NT2/D1 (cell line): ENCODE measurements at regions not wholly inside any gene's neighbourhood (a gene's known extent, or its start where the extent isn't known, plus 50 kb on each side); places are given as distances from the start of the nearest gene placed in this dataset.

Experiments
- DNase-seq: peaks from one replicate; pipeline ENCODE4 v3.0.0-alpha.2; 2011; ENCODE audit warnings: low read depth, low spot score
- H3K27me3 ChIP-seq: 2 replicates; pipeline ENCODE4 v1.6.0; 2011; ENCODE audit warnings: mild to moderate bottlenecking; ENCODE audit not compliant: insufficient read length, insufficient read depth
- H3K36me3 ChIP-seq: 2 replicates; pipeline ENCODE4 v1.6.1; 2011; ENCODE audit warnings: mild to moderate bottlenecking, low read length, mixed read lengths; ENCODE audit not compliant: insufficient read depth, insufficient read length
- H3K4me1 ChIP-seq: 2 replicates; pipeline ENCODE4 v1.5.1; 2011; ENCODE audit not compliant: insufficient read depth, insufficient read length
- H3K4me3 ChIP-seq: 2 replicates; pipeline ENCODE4 v1.5.1; 2011; ENCODE audit warnings: low read depth; ENCODE audit not compliant: insufficient read length
- H3K9ac ChIP-seq: 2 replicates; pipeline ENCODE4 v1.6.0; 2011; ENCODE audit warnings: low read depth; ENCODE audit not compliant: insufficient read length
- H3K9me3 ChIP-seq: 2 replicates; pipeline ENCODE4 v1.5.1; 2011; ENCODE audit warnings: mild to moderate bottlenecking, low read length; ENCODE audit not compliant: insufficient read depth
- SUZ12 ChIP-seq: IDR thresholded peaks from 2 replicates; pipeline ENCODE4 v1.6.1; 2011; ENCODE audit not compliant: insufficient read length, insufficient read depth; ENCODE audit errors: extremely low read depth
- YY1 ChIP-seq: IDR thresholded peaks from 2 replicates; pipeline ENCODE4 v1.6.1; 2011; ENCODE audit not compliant: insufficient read length, insufficient read depth
- ZNF274 ChIP-seq: IDR thresholded peaks from 2 replicates; pipeline ENCODE4 v1.6.1; 2011; ENCODE audit warnings: mild to moderate bottlenecking, low read depth, low read length

GRCh38 chr10:30755441-30755953 is 125.9 kb upstream of the LYZL2 start:
- no peaks in the 10 kb centered on the region for H3K36me3 ChIP-seq
- no peaks in the 10 kb centered on the region for H3K9me3 ChIP-seq
- H3K27me3 ChIP-seq: no peaks in the 10 kb centered on the region
- no peaks in the 10 kb centered on the region for H3K4me1 ChIP-seq
- no peak for TF ChIP-seq SUZ12
- no peak for TF ChIP-seq YY1
- no peak for TF ChIP-seq ZNF274
- no peak overlapping the region for H3K4me3 ChIP-seq
- no peak overlapping the region for H3K9ac ChIP-seq
- DNase-seq: no peak

- Histone ChIP-seq H3K9me3 (no peaks in the 10 kb centered on the region), H3K9ac (no peak overlapping the region), H3K27me3 (no peaks in the 10 kb centered on the region), H3K4me1 (no peaks in the 10 kb centered on the region), H3K36me3 (no peaks in the 10 kb centered on the region), H3K4me3 (no peak overlapping the region)
- TF ChIP-seq ZNF274 (no peak), YY1 (no peak), SUZ12 (no peak)
- no peak for DNase-seq
Observed at GRCh38 chr10:30752481-30752881, 122.9 kb upstream of the LYZL2 start.

DNA sequence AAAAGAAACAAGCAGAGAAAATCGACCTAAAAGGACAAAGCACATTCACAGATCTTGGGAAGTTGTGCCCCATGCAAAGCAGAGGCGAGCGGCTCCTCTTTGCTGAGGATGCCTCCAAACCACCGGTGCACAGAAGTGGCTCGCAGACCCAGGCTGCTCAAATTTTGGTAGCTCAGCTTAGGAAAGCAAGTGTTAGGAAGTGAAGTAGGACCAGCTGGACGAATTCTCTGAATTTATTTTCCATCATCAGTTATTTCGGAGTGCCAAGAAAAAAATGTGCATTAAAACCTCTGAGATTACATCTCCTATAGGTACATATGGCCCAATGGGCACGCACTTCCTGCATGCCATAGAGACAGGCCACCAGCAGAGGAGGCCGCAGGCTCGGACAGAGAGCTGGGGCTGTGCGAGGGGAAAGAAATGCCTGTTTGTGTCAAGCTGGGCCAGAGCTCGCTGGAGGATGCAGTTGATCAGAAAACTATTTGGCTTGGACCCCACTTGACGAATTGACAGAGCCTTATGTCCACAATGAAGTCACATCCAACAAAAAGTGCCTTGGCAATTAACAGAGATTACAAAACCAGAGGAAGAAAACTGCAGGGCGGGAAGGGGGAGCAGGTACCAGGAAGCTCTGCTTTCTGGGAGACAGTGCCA is 122.3 kb upstream of the LYZL2 start:
- H3K27me3 ChIP-seq: no peaks in the 10 kb centered on the region
- H3K9me3 ChIP-seq: no peaks in the 10 kb centered on the region
- H3K9ac ChIP-seq: no peak overlapping the region
- DNase-seq: no peak
- no peaks in the 10 kb centered on the region for H3K4me1 ChIP-seq
- TF ChIP-seq SUZ12 (no peak), ZNF274 (no peak), YY1 (no peak)
- no peaks in the 10 kb centered on the region for H3K36me3 ChIP-seq
- H3K4me3 ChIP-seq: no peak overlapping the region

GRCh38 chr10:30750971-30751677 is 121.6 kb upstream of the LYZL2 start:
- DNase-seq: no peak
- Histone ChIP-seq H3K4me3 (no peak overlapping the region), H3K9me3 (no peaks in the 10 kb centered on the region), H3K36me3 (no peaks in the 10 kb centered on the region), H3K9ac (no peak overlapping the region), H3K4me1 (no peaks in the 10 kb centered on the region), H3K27me3 (no peaks in the 10 kb centered on the region)
- no peak for TF ChIP-seq ZNF274
- TF ChIP-seq YY1: no peak
- TF ChIP-seq SUZ12: no peak

DNA sequence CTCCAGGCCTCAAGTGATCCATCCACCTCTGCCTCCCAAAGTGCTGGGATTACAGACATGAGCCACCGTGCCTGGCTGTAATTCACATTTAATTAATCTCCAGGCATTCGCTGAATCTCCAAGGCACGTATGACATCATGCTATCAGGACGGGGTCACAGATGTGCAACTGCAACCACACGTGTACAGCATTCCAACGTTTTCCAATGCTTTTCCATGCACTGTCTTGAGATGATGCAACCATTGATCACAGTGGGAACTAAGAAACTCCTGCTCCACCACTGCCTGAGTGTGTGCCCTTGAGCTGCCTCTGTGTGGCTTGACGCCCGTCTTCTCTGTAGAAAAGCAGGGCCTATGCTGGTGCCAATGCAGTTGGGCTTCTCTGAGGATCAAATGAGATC is 119.8 kb upstream of the LYZL2 start:
- H3K36me3 ChIP-seq: no peaks in the 10 kb centered on the region
- DNase-seq: no peak
- H3K4me1 ChIP-seq: no peaks in the 10 kb centered on the region
- H3K4me3 ChIP-seq: no peak overlapping the region
- TF ChIP-seq YY1 (no peak), SUZ12 (no peak), ZNF274 (no peak)
- no peaks in the 10 kb centered on the region for H3K9me3 ChIP-seq
- H3K9ac ChIP-seq: no peak overlapping the region
- H3K27me3 ChIP-seq: no peaks in the 10 kb centered on the region

DNA sequence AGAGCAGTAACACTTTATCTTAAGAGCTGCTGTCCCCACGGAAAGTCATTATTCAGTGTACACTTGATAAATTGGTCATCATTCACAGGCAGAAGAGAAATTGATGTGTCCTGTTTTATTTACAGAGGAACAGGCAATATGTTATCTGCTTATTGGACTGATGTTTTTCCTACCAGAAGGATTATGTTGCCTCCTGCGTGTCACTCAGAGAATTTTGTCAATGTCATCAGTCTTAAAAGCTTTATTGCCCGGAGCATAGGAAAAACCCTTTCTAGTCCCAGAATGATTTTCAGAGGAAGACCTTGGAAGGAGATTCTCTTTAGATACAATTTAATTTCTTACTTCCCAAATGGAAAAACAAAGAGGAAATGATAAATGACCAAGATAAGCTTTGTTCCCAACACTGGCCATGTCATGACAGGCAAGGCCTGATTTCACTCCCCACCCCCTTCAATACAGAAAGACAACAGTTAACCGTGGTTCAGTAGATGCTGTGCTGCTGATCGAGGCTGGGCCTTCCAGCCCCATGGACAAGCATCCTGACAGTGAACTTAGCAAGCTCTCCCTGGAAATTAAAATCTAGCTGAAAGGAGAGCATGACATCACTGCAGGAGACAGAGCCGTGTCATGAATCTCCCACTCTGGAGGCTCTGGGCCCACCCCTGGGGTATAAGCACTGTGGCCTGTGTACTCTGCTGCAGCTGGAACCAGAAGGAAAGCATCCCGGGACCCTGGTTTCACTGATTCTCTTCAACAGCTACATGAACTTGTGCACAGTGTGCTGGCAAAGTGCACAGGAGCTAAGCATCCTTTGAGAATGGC is 118.8 kb upstream of the LYZL2 start:
- no peak for DNase-seq
- H3K9ac ChIP-seq: no peak overlapping the region
- no peak overlapping the region for H3K4me3 ChIP-seq
- no peaks in the 10 kb centered on the region for H3K9me3 ChIP-seq
- no peaks in the 10 kb centered on the region for H3K36me3 ChIP-seq
- H3K27me3 ChIP-seq: no peaks in the 10 kb centered on the region
- H3K4me1 ChIP-seq: no peaks in the 10 kb centered on the region
- no peak for TF ChIP-seq ZNF274
- TF ChIP-seq YY1: no peak

- H3K36me3 ChIP-seq: no peaks in the 10 kb centered on the region
- TF ChIP-seq YY1 (no peak), ZNF274 (no peak), SUZ12 (no peak)
- no peaks in the 10 kb centered on the region for H3K27me3 ChIP-seq
- no peaks in the 10 kb centered on the region for H3K9me3 ChIP-seq
- no peak overlapping the region for H3K4me3 ChIP-seq
- no peak for DNase-seq
- no peaks in the 10 kb centered on the region for H3K4me1 ChIP-seq
- H3K9ac ChIP-seq: no peak overlapping the region
Observed at GRCh38 chr10:30747633-30748032, 118.1 kb upstream of the LYZL2 start.
